Ascending aorta (tissue), 2 donors: ENCODE measurements at regions not wholly inside any gene's neighbourhood (a gene's known extent, or its start where the extent isn't known, plus 50 kb on each side); places are given as distances from the start of the nearest gene placed in this dataset.

Source experiments
- DNase-seq, 2 donors: peaks; one replicate each; pipeline ENCODE4 v3.0.0-alpha.2; 2019; ENCODE audit warnings: low spot score in 2 of 2
- H3K27ac ChIP-seq, 2 donors: fragments of 200-600 bp; sonication (generic); one replicate each; pipeline ENCODE4 v1.5.1; 2016 to 2017; ENCODE audit warnings: mild to moderate bottlenecking in 1 of 2
- H3K27me3 ChIP-seq: fragments of 200-600 bp; sonication (generic); one replicate; pipeline ENCODE4 v1.5.1; 2017
- H3K36me3 ChIP-seq, 2 donors: fragments of 200-600 bp; sonication (generic); one replicate each; pipeline ENCODE4 v1.5.1; 2016
- H3K4me1 ChIP-seq, 2 donors: fragments of 200-600 bp; sonication (generic); one replicate each; pipeline ENCODE4 v1.5.1; 2016 to 2017; ENCODE audit warnings: mild to moderate bottlenecking in 1 of 2
- H3K4me3 ChIP-seq, 2 donors: fragments of 200-600 bp; sonication (generic); one replicate each; pipeline ENCODE4 v1.5.1; 2016 to 2017; ENCODE audit warnings: mild to moderate bottlenecking in 1 of 2
- H3K9me3 ChIP-seq, 2 donors: fragments of 200-600 bp; sonication (generic); one replicate each; pipeline ENCODE4 v1.5.1; 2016
- intact Hi-C: fragments of 100-400 bp; cut with DNase I; formaldehyde crosslinking; loops from one replicate; pipeline ENCODE4 v1.15.1; 2023
- TF ChIP-seq, protein P1 (sequence below), 3 experiments: fragments of 200-600 bp in 2 of 3; fragments of 450-650 bp in 1 of 3; sonication (generic) in 2 of 3; IDR thresholded peaks; one replicate each; pipeline ENCODE4 v1.5.1; 2016 to 2019; ENCODE audit warnings: antibody characterized with exemption in 3 of 3, mild to moderate bottlenecking in 1 of 3, moderate library complexity in 1 of 3

DNA sequence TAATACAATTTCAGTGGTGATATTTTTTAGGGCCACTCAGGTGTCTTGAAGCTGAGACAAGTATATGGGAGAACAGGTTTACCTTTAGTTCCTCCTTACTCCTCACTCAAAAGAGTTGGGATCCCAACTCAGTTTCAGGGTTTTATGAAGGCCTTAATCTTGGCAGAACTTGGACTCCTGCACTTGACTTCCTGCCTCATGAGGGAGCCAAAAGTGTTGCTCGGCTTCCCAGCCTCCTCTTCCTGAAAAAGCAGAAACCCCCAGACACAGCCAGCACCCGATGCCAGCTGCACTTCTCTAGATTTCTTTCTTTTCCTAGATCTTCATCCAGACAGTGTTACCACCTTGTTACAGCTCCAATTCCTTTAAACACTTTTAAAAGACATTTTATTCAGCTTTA, 70.8 kb upstream of the TMPRSS2 start:
- TF ChIP-seq, protein P1, sequence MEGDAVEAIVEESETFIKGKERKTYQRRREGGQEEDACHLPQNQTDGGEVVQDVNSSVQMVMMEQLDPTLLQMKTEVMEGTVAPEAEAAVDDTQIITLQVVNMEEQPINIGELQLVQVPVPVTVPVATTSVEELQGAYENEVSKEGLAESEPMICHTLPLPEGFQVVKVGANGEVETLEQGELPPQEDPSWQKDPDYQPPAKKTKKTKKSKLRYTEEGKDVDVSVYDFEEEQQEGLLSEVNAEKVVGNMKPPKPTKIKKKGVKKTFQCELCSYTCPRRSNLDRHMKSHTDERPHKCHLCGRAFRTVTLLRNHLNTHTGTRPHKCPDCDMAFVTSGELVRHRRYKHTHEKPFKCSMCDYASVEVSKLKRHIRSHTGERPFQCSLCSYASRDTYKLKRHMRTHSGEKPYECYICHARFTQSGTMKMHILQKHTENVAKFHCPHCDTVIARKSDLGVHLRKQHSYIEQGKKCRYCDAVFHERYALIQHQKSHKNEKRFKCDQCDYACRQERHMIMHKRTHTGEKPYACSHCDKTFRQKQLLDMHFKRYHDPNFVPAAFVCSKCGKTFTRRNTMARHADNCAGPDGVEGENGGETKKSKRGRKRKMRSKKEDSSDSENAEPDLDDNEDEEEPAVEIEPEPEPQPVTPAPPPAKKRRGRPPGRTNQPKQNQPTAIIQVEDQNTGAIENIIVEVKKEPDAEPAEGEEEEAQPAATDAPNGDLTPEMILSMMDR (IDR thresholded peaks at IDR 0.05), result no peak
- no peaks in the 10 kb centered on the region for H3K36me3 ChIP-seq
- H3K9me3 ChIP-seq, result peaks cover 0 to 18% of the 10 kb centered on the region in 2 donors
- H3K27ac ChIP-seq, result no peak overlapping the region
- H3K4me1 ChIP-seq, result no peaks in the 10 kb centered on the region
- intact Hi-C loops, result no loop called here
- no peak overlapping the region for H3K4me3 ChIP-seq
- H3K27me3 ChIP-seq, result no peaks in the 10 kb centered on the region
- no peak for DNase-seq

DNA sequence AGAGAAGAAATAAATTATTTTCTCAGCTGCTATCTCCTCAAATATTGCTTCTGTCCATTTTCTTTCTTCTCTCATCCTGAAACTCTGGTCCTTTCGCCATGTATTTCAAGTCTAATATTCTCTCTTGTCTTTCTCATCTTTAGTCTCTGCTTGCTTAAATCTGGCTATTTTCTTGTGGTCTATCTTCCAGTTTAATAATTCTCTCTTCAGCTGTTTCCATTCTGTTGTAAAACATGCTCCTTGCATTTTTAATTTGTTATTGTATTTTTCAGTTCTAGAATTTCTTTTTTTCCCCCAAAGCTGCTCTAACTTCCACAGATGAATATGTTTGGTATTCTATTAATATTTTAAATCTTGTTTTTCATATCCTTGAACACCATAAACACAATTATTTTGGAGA, 70.1 kb upstream of the TMPRSS2 start:
- TF ChIP-seq, protein P1 (IDR thresholded peaks at IDR 0.05), result no peak
- no peak for DNase-seq
- H3K27me3 ChIP-seq, result no peaks in the 10 kb centered on the region
- intact Hi-C loops, result no loop called here
- no peaks in the 10 kb centered on the region for H3K36me3 ChIP-seq
- H3K4me1 ChIP-seq, result no peaks in the 10 kb centered on the region
- no peak overlapping the region for H3K4me3 ChIP-seq
- no peak overlapping the region for H3K27ac ChIP-seq
- H3K9me3 ChIP-seq, result peaks cover 0 to 19% of the 10 kb centered on the region in 2 donors

DNA sequence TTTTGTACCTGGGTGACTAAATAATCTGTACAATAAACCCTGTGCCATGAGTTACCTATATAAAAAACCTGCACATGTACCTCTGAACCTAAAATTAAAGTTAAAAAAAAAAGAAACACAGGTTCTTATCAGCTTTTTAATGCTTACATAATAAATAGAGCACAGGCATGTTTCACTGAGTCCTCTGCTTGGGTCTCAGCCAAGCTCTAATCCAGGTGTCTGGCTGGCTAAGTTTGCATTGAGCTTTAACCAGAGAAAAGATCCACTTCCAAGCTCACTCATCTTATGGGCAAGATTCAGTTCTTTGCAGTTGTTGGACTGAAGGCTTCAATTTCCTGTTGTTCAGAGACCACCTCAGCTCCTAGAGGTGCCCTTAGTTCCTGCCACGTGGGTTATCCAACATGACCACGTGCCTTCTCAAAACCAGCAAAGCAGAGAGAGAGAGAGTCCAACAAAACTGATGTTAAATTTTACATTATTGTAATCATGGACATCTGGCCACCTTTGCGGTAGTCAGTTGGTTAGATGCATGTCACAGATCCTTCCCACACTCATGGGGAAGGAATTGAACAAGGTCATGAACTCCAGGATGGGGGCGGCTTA, 68.2 kb upstream of the TMPRSS2 start:
- Histone ChIP-seq H3K27ac (no peak overlapping the region), H3K4me1 (no peaks in the 10 kb centered on the region), H3K9me3 (peaks cover 0 to 35% of the 10 kb centered on the region in 2 donors), H3K27me3 (no peaks in the 10 kb centered on the region), H3K36me3 (no peaks in the 10 kb centered on the region), H3K4me3 (no peak overlapping the region)
- TF ChIP-seq, protein P1 (IDR thresholded peaks at IDR 0.05), result no peak
- intact Hi-C loops, result no loop called here
- DNase-seq, result no peak

DNA sequence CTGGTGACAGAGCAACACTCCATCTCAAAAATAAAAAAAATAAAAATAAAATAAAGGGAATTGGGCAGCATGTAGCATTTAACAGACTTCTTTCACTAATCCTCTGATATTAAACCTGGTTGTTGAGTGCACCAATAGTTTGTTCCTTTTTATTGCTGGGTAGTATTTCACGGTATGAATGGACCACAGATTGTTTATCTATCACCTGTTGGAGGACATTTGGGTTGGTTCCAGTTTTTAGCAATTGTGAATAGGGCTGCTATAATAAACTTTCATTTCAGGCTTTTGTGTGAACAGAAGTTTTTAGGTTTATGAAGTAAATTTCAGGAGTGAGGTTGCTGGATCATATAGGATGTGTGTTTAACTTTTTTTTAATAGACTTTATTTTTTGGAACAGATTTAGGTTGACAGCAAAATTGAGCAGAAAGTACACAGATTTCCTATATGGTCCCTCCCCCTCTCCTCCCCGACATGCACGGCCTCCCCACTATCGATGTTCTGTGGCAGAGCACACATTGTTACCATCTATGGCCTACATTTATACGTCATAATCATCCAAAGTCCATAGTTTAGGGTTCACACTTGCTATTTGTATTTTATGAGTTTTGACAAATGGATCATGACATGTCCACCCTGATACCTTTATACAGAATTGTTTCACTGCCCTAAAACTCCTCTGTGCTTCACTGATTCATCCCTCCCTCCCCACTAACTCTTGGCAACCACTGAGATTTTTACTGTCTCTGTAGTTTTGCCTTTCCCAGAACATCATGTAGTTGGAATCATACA, 66.1 kb upstream of the TMPRSS2 start:
- TF ChIP-seq, protein P1 (IDR thresholded peaks at IDR 0.05), result no peak
- intact Hi-C loops, result no loop called here
- no peak for DNase-seq
- H3K4me3 ChIP-seq, result no peak overlapping the region
- H3K9me3 ChIP-seq, result peaks cover 0 to 35% of the 10 kb centered on the region in 2 donors
- no peaks in the 10 kb centered on the region for H3K4me1 ChIP-seq
- no peaks in the 10 kb centered on the region for H3K36me3 ChIP-seq
- H3K27ac ChIP-seq, result no peak overlapping the region
- H3K27me3 ChIP-seq, result no peaks in the 10 kb centered on the region

DNA sequence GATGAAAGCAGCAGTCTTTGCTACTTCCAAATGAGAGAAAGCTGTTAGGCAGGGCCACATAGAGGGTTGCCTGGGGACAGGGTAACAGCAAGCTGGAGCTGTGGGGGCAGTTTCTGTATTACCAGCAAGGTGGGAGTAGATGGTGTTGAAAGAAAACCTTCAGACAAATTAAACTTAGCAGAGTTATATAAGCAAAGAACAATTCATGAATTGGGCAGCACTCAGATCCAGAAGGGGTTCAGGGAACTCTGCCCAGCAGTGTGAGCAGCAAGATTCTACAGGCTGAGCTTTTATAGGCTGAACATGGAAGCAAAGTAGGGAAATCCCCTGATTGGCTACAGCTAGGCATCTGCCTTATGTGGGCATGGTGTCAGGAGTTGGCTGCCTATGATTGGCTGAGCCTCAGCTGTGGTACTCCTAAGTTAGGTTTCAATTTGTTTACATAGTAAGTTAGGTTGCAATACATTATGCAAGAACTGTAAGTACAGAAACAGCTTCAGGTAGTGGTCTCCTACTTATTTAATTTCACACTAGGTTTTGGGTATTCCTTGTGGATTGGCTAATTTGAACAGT, 64.1 kb upstream of the TMPRSS2 start:
- no peak overlapping the region for H3K4me3 ChIP-seq
- no peaks in the 10 kb centered on the region for H3K4me1 ChIP-seq
- peaks cover 0 to 17% of the 10 kb centered on the region in 2 donors for H3K9me3 ChIP-seq
- TF ChIP-seq, protein P1 (IDR thresholded peaks at IDR 0.05), result no peak
- DNase-seq, result no peak
- no peaks in the 10 kb centered on the region for H3K27me3 ChIP-seq
- intact Hi-C loops, result no loop called here
- no peaks in the 10 kb centered on the region for H3K36me3 ChIP-seq
- H3K27ac ChIP-seq, result no peak overlapping the region
